ENCODE measurements at regions not wholly inside any gene's neighbourhood (a gene's known extent, or its start where the extent isn't known, plus 50 kb on each side); places are given as distances from the start of the nearest gene placed in this dataset.

GRCh38 chr5:158380661-158381060 is 521.7 kb upstream of the CLINT1 start:
- TF ChIP-seq, protein P1, sequence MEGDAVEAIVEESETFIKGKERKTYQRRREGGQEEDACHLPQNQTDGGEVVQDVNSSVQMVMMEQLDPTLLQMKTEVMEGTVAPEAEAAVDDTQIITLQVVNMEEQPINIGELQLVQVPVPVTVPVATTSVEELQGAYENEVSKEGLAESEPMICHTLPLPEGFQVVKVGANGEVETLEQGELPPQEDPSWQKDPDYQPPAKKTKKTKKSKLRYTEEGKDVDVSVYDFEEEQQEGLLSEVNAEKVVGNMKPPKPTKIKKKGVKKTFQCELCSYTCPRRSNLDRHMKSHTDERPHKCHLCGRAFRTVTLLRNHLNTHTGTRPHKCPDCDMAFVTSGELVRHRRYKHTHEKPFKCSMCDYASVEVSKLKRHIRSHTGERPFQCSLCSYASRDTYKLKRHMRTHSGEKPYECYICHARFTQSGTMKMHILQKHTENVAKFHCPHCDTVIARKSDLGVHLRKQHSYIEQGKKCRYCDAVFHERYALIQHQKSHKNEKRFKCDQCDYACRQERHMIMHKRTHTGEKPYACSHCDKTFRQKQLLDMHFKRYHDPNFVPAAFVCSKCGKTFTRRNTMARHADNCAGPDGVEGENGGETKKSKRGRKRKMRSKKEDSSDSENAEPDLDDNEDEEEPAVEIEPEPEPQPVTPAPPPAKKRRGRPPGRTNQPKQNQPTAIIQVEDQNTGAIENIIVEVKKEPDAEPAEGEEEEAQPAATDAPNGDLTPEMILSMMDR (IDR thresholded peaks at IDR 0.05; ENCODE audit: borderline replicate concordance, insufficient read depth, low read depth, low read length) = no peak
- H3K4me3 ChIP-seq (ENCODE audit: low read depth, low read length) = no peak overlapping the region

- H3K4me3 ChIP-seq (ENCODE audit: low read depth, low read length) = no peak overlapping the region
- TF ChIP-seq, protein P1 (IDR thresholded peaks at IDR 0.05; ENCODE audit: borderline replicate concordance, insufficient read depth, low read depth, low read length) = no peak
These were observed 520.0 kb upstream of the CLINT1 start for GRCh38 chr5:158378931-158379330.

- no peak overlapping the region for H3K4me3 ChIP-seq (ENCODE audit: low read depth, low read length)
- TF ChIP-seq, protein P1 (IDR thresholded peaks at IDR 0.05; ENCODE audit: borderline replicate concordance, insufficient read depth, low read depth, low read length) = no peak
These were observed 517.7 kb upstream of the CLINT1 start for GRCh38 chr5:158376679-158377078.

DNA sequence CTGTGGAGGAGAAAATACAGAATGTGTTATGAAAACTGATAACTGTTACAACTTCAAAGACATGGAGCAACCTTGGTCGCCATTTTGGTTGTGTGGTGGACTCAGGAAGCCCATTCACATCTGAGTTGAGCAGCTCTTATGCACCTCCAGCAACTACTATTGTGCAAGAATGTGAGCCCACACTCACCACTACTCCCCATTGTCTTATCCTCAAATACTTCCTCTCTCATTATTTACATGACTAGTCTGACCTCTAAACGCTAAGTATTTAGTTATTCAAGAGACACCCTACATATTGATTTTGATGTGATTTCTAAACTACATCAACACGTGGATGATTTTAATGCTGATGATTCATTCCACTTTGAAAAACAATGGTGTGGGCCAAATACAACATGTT is 516.6 kb upstream of the CLINT1 start:
- no peak overlapping the region for H3K4me3 ChIP-seq (ENCODE audit: low read depth, low read length)
- TF ChIP-seq, protein P1 (IDR thresholded peaks at IDR 0.05; ENCODE audit: borderline replicate concordance, insufficient read depth, low read depth, low read length) = no peak

- TF ChIP-seq, protein P1 (IDR thresholded peaks at IDR 0.05; ENCODE audit: borderline replicate concordance, insufficient read depth, low read depth, low read length) = no peak
- no peak overlapping the region for H3K4me3 ChIP-seq (ENCODE audit: low read depth, low read length)
These were observed 514.9 kb upstream of the CLINT1 start for GRCh38 chr5:158373608-158374395.

DNA sequence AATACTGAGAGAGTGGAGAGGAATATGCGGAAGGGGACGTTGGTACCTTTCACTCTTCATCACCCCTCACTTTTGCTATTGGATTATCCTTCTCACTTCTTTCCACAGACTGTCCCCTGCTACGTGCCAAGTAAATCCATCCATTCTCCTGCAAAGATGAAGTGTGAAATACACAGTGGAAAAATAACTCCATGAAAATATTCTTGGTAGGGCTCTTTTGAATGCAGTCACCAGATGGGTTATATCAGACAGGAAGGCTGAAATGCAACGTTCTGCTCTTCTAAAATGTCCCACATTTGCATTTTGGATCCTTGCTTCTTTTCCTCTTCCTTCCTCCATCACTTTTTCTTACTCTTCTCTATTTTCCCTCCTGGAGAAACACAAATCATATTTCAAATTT is 510.3 kb upstream of the CLINT1 start:
- TF ChIP-seq, protein P1 (IDR thresholded peaks at IDR 0.05; ENCODE audit: borderline replicate concordance, insufficient read depth, low read depth, low read length) = no peak
- no peak overlapping the region for H3K4me3 ChIP-seq (ENCODE audit: low read depth, low read length)

DNA sequence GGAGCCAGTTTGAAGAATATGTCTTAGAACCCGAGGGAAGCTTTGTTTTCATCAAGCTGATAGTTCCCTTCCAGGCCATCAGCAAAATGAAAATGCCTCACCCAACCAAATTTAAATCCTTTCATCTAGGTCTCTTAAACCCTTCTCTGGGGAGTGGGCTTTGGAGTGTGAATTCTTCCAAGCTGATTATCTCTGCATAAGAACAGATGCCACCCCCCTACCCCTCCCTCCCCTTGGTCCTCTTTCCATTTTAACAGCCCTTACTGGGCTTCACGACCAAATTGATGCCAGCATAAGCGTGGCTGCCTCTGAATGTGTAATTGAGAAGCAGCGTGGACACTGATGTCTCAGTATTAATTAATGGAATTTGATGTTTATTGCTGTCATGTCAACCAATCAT is 509.7 kb upstream of the CLINT1 start:
- TF ChIP-seq, protein P1 (IDR thresholded peaks at IDR 0.05; ENCODE audit: borderline replicate concordance, insufficient read depth, low read depth, low read length) = no peak
- no peak overlapping the region for H3K4me3 ChIP-seq (ENCODE audit: low read depth, low read length)
